ENCODE measurements at regions not wholly inside any gene's neighbourhood (a gene's known extent, or its start where the extent isn't known, plus 50 kb on each side); places are given as distances from the start of the nearest gene placed in this dataset.
A peak's percentile ranks its signal among the peaks of the same experiment; 100 is the strongest.

DNA sequence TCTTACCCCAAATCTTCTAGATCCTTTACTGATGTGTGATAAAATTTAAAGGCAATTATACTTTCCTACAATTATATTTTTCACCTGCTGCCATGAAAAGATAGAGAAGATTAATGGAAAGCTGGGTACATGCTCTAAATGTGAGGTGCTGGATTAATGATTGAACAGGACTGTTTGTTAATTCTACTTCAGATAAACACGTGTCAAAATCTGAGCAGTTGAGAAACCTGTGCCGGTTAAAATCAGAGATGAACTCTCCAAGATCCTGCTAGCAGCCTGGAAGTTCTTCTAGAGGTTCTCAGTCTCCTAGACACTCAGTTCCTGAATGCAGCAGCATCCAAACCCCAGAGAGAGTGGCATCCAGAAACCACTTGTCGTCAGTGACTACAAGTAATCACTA, 69.2 kb downstream of the INHBA start:
- no peak for DNase-seq (ENCODE audit: low read depth)

GRCh38 chr7:41630741-41631140, 72.1 kb downstream of the INHBA start:
- no peak for DNase-seq (ENCODE audit: low read depth)

- DNase-seq (ENCODE audit: low read depth), result no peak
Observed at GRCh38 chr7:41629711-41630111, 73.2 kb downstream of the INHBA start.

DNA sequence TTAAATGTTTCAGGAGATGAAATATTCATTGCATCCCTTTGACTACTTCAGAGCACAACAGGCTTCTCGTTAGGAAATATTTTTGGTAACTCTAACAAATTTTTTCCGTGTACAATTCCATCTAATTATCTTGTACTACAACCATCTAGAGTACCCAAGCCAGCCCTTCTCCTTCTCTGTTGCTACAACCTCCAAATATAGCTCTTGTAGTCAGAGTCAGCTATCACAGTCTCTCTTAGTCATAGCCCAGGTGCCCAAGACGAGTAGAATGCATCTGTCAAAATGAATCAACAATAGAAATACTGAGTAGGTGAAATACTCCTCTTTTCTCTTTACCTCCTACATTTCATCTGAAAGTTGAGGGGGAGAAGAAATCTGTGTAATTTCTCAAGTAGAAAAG, 74.0 kb downstream of the INHBA start:
- no peak for DNase-seq (ENCODE audit: low read depth)

DNA sequence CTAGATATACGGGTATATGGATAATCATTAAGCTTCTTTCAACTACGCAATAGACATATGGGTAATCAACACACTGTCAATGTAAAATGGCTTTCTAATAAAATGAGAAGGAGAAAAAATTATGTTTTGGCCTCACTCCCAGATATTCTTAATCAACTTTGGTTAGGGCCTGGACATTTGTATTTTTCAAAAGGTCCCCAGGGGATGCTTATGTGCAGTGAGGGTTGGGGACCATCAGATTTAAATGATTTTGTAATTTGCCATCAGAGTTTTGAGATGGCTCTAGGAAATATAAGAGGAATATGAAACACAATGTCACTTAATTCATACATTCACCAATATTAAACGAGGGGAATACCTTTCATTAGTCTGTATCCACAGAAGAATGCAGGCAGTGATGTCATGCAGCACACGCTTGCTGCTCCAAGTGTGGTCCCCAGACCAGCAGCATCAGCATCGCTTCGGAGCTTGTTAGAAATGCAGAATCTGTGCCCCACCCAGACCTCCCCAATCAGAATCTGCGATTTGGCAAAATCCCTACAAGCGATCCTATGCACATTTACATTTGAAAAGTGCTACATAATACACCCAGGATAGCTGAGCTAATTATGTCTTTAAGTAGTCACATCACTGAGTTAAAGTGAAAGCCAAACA, 75.1 kb downstream of the INHBA start:
- no peak for DNase-seq (ENCODE audit: low read depth)

DNA sequence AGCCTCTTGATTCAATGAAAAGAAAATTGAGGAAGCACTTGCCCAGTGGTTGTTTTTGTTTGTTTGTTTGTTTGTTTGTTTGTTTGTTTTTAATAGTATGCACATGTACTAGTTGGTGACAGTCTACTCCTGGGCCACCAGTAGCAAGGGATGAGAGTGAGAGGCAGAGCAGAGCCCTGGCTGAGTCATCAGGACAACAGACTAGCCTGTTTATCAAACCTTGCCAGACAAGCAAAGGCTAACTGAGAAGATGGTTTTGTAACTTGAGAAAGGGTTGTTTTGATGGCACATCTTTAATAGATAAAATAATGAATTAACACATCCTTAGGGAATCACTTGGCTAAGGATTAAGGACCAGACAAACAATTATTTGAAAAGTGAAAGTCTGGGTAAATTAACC, 78.1 kb downstream of the INHBA start:
- no peak for DNase-seq (ENCODE audit: low read depth)

- no peak for DNase-seq (ENCODE audit: low read depth)
Observed at GRCh38 chr7:41621953-41622831, 80.7 kb downstream of the INHBA start.

DNA sequence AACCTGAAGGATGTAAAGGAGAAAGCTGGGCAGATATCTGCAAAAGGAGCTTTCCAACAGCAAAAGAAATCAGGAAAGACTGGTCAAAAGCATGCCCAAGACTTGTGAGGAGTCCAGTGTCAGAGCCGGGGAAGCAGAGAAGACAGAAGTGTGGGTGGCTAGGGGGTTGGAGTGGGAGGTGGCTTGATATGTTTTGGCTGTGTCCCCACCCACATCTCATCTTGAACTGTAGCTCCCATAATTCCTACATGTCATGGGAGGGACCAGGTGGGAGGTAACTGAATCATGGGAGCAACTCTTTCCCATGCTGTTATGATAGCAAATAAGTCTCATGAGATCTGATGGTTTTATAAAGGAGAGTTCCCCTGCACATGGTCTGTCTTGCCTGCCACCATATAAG, 84.9 kb downstream of the INHBA start:
- no peak for DNase-seq (ENCODE audit: low read depth)

- DNase-seq (ENCODE audit: low read depth), result no peak
Observed at GRCh38 chr7:41612798-41613197, 90.1 kb downstream of the INHBA start.

DNA sequence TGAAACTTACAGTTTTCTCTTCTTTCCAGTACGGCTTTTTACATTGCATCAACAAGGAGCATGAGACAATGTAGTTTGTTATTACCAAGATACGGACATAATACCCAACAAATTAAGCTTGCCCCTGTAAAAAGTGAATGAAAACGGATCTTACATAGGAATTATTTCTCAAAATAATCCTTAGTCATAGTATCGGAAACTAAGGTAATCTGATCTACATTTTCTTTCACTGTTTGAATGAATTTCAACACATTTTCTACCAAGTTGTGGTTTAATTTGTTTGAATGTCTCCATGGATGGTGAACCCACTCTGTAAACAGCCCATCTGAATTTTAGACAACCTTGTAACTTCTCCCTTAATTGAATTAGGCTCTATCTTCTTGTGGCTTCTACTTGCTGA, 90.5 kb downstream of the INHBA start:
- DNase-seq (ENCODE audit: low read depth), result no peak

- DNase-seq (ENCODE audit: low read depth), result no peak
Observed at GRCh38 chr7:41608447-41608846, 94.4 kb downstream of the INHBA start.

DNA sequence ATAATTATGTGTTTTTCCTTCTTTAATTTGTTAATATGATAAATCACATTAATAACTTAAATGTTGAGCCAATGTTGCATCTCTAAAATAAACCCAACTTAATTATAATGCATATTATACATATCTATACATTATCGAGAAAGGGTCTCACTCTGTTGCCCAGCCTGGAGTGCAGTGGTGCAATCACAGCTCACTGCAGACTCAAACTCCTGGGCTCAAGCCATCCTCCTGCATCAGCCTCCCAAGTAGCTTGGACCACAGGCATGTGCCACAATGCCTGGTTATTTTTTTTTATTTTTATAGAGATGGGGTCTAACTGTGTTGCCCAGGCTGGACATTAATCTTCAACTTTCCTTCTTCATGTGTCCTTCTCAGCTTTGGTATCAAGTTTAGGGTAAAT, 98.9 kb downstream of the INHBA start:
- no peak for DNase-seq (ENCODE audit: low read depth)

DNA sequence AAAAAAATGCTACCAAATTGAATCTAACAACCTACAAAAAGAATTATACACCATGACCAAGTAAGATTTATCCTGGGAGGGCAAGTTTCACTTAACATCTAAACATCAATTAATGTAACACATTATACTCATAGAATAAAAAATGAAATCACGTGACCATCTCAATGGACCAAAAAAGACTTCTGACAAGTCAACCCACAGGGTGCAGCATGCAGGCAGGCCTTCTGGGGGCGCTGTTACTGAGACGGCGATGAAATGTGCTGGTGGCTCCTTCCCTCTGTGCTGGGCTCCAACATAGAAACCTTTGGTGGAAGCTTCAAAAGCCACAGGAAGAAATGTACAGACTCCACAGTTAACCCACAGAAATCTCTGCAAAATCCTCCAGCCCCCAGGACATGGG, 103.1 kb downstream of the INHBA start:
- DNase-seq (ENCODE audit: low read depth), result no peak

DNA sequence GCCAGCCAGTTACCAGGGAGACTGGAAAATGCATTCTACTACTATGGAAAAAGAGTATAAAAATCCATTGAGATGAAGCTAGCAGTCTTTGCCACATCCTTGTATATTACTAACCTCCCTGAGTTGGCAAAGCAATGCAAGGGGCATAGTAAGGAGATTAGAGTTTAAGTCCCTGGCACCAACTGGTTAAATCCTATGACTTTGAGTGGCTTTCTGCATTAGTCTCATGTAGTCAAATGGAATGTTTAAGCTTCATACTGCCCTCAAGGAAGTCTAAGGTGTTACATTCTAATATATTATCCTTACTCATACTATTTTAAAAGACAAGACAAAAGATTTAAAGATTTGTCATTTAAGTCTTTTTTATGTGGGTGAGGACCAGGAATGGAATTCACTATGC, 110.1 kb downstream of the INHBA start:
- no peak for DNase-seq (ENCODE audit: low read depth)

DNA sequence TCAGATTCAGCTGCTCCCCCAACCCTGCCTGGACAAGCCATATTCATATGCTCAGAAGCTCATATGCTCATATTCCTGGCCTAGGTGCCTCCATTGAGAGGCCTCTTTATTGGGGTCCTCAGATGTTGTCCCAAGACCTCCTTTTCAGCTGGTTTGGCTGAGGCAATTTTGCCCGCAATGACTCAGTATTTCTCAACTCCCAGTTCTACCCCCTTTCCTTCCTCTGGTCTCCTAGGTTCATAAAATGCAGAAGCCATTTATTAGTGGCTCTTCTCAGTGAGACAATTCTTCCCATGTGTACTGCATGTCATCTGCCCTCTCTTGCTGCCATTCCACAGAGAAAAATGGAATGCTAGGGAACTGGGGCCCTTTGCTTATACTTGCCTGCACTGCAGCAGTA, 110.7 kb downstream of the INHBA start:
- no peak for DNase-seq (ENCODE audit: low read depth)

GRCh38 chr7:41590986-41591385, 111.9 kb downstream of the INHBA start:
- DNase-seq (ENCODE audit: low read depth), result no peak

DNA sequence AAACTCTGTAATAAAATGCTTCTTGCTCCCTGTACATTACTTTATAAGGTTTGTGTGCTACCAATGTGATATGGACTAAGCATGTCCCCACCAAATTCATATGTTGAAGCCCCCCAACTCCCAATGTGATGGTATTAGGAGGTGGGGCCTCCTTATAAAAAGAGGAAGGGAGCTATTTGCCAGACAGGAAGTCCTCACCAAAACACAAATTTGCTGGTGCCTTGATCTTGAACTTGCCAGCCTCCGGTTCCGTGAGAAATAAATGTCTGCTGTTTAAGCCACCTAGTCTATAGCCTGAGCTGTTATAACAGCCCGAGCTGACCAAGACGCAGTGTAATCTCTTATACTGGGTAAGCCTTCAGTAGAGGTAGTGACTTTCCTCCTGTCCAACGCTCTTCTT, 114.5 kb downstream of the INHBA start:
- DNase-seq (ENCODE audit: low read depth), result no peak

- peak; percentile 2 for DNase-seq (ENCODE audit: low read depth)
Observed at GRCh38 chr7:41586931-41587640, 115.8 kb downstream of the INHBA start.

GRCh38 chr7:41584746-41585145, 118.1 kb downstream of the INHBA start:
- no peak for DNase-seq (ENCODE audit: low read depth)

DNA sequence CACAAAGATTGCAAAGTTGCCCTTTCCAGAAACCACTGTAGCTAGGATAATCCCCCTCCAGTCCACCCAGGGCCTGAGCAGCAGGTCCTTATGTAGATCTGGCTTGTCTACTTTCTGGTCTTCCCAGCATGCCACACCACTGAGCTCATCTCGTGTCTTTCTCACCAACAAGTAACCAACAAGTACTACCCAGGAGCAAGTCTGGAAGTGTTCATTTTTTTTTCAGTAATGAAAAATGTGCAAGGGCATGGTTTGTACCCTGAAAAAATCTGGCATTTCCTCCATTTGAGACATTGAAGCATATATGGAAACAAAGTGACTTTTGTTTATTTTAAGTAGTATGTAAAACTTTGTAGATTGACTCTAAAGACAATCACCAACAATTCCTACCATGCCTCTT, 120.8 kb downstream of the INHBA start:
- DNase-seq (ENCODE audit: low read depth), result no peak

- no peak for DNase-seq (ENCODE audit: low read depth)
Observed at GRCh38 chr7:41581041-41581440, 121.8 kb downstream of the INHBA start.
